DOHH2 (cell line): ENCODE measurements at regions not wholly inside any gene's neighbourhood (a gene's known extent, or its start where the extent isn't known, plus 50 kb on each side); places are given as distances from the start of the nearest gene placed in this dataset.

Experiments
- EZH2phosphoT487 ChIP-seq: fragments of 200-600 bp; sonication (generic); IDR thresholded peaks from 2 replicates; pipeline ENCODE4 v1.6.1; 2017; ENCODE audit warnings: borderline replicate concordance, mild to moderate bottlenecking, antibody characterized with exemption, low read length, moderate library complexity, mixed read lengths
- TF ChIP-seq, protein P1 (sequence below): fragments of 200-600 bp; sonication (generic); IDR thresholded peaks from one replicate; pipeline ENCODE4 v1.5.1; 2014; ENCODE audit warnings: antibody characterized with exemption, mild to moderate bottlenecking, low read depth, low read length; ENCODE audit not compliant: poor library complexity, severe bottlenecking

DNA sequence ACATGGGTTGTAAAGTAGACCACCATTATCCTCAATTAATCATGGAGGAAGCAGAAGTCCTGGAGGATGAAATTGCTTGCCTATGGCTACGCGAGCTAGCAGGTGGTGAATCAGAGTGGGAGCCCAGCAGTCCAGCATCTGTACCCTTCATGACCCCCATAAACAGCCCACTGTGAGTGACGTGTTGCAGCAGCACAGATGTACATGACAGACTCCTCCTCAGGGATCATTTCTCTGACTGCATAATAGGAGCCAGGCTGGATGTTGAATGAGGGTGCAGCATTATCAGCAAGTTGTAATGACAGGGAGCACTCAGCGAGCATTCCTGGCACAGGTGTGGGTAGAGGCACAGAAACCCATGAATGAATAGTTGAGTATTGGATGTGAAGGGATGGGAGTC, 339.3 kb downstream of the MYCN start:
- TF ChIP-seq, protein P1, sequence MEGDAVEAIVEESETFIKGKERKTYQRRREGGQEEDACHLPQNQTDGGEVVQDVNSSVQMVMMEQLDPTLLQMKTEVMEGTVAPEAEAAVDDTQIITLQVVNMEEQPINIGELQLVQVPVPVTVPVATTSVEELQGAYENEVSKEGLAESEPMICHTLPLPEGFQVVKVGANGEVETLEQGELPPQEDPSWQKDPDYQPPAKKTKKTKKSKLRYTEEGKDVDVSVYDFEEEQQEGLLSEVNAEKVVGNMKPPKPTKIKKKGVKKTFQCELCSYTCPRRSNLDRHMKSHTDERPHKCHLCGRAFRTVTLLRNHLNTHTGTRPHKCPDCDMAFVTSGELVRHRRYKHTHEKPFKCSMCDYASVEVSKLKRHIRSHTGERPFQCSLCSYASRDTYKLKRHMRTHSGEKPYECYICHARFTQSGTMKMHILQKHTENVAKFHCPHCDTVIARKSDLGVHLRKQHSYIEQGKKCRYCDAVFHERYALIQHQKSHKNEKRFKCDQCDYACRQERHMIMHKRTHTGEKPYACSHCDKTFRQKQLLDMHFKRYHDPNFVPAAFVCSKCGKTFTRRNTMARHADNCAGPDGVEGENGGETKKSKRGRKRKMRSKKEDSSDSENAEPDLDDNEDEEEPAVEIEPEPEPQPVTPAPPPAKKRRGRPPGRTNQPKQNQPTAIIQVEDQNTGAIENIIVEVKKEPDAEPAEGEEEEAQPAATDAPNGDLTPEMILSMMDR, result no peak
- no peak for TF ChIP-seq EZH2phosphoT487
